ENCODE measurements at regions not wholly inside any gene's neighbourhood (a gene's known extent, or its start where the extent isn't known, plus 50 kb on each side); places are given as distances from the start of the nearest gene placed in this dataset.
A peak's percentile ranks its signal among the peaks of the same experiment; 100 is the strongest.
"Not testable (repeated sequence)": the region's sequence is repeated elsewhere in the genome, so short reads cannot be mapped to it uniquely, and the experiment has no call there.

DNA sequence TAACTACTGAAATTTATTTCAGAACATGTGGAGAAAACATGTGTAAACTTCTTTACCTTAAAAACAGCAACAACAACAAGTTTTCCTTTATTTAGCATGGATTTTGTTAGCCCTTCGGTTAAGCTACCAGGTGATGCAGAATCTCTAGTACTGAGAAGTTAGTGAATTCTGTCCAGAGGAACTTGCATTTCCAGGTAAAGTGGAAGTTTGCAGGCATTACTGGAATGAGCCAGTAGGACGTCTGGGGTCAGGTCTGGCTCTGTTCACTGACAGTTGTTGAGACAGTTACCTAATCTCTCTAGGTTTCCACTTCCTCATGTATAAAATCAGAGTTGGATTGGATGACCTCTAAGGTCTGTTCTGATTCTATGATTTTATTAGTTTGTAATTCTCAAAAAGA, 244.3 kb downstream of the OLFM4 start:
- H3K4me3 ChIP-seq (ENCODE audit: low read depth, low read length) = no peak overlapping the region
- no peak overlapping the region for H3K27ac ChIP-seq (ENCODE audit: low read depth, low read length)
- H3K9ac ChIP-seq (ENCODE audit: low read length) = no peak overlapping the region
- H3K27me3 ChIP-seq (ENCODE audit: control insufficient read depth, insufficient read depth, low read length) = peaks cover 67% of the 10 kb centered on the region; the same call in 1 of the 2 replicates
- H3K9me3 ChIP-seq (ENCODE audit: control insufficient read depth, insufficient read depth, low read depth, low read length) = no peaks in the 10 kb centered on the region
- peaks cover 17% of the 10 kb centered on the region; the same call in 1 of the 2 replicates for H3K4me1 ChIP-seq (ENCODE audit: control insufficient read depth, insufficient read depth, low read length)
- H3K36me3 ChIP-seq (ENCODE audit: control insufficient read depth, insufficient read depth, low read length) = no peaks in the 10 kb centered on the region

DNA sequence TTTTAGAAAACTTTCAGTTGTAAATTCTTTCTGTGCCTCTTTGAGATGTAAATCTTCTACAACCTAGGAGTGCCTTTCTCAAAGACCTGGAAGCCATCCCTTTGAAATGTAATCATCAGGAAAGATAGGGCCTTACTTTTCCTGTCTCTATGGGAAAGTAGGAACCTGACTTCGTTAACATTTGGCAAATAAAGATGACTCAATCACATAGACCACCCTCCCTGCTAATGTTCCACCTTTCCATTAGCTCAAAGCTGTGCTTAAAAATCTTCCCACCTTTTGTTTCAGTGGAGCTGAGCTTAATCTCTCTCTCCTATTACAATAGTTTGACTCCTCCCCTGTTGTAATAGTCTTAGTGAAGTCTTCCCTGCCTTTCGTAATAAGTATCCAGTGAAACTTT, 247.7 kb downstream of the OLFM4 start:
- peak overlapping the region; percentile 1 for H3K9ac ChIP-seq (ENCODE audit: low read length)

GRCh38 chr13:53281677-53282076, 253.1 kb downstream of the OLFM4 start:
- peaks cover 5% of the 10 kb centered on the region; the same call in 1 of the 2 replicates for H3K4me1 ChIP-seq (ENCODE audit: control insufficient read depth, insufficient read depth, low read length)
- H3K4me3 ChIP-seq (ENCODE audit: low read depth, low read length) = no peak overlapping the region
- no peaks in the 10 kb centered on the region for H3K36me3 ChIP-seq (ENCODE audit: control insufficient read depth, insufficient read depth, low read length)
- peaks cover 83% of the 10 kb centered on the region for H3K27me3 ChIP-seq (ENCODE audit: control insufficient read depth, insufficient read depth, low read length)
- H3K9ac ChIP-seq (ENCODE audit: low read length) = no peak overlapping the region
- H3K9me3 ChIP-seq (ENCODE audit: control insufficient read depth, insufficient read depth, low read depth, low read length) = no peaks in the 10 kb centered on the region
- no peak overlapping the region for H3K27ac ChIP-seq (ENCODE audit: low read depth, low read length)

More for the DNA sequence above, 247.7 kb downstream of the OLFM4 start:
- H3K4me3 ChIP-seq (ENCODE audit: low read depth, low read length) = peak overlapping the region; percentile 16; the same call in 1 of the 2 replicates
- H3K9me3 ChIP-seq (ENCODE audit: control insufficient read depth, insufficient read depth, low read depth, low read length) = no peaks in the 10 kb centered on the region
- peaks cover 17% of the 10 kb centered on the region; the same call in 1 of the 2 replicates for H3K4me1 ChIP-seq (ENCODE audit: control insufficient read depth, insufficient read depth, low read length)
- H3K27me3 ChIP-seq (ENCODE audit: control insufficient read depth, insufficient read depth, low read length) = peaks cover 86% of the 10 kb centered on the region
- peak overlapping the region; percentile 1; the same call in 1 of the 2 replicates for H3K27ac ChIP-seq (ENCODE audit: low read depth, low read length)
- no peaks in the 10 kb centered on the region for H3K36me3 ChIP-seq (ENCODE audit: control insufficient read depth, insufficient read depth, low read length)

DNA sequence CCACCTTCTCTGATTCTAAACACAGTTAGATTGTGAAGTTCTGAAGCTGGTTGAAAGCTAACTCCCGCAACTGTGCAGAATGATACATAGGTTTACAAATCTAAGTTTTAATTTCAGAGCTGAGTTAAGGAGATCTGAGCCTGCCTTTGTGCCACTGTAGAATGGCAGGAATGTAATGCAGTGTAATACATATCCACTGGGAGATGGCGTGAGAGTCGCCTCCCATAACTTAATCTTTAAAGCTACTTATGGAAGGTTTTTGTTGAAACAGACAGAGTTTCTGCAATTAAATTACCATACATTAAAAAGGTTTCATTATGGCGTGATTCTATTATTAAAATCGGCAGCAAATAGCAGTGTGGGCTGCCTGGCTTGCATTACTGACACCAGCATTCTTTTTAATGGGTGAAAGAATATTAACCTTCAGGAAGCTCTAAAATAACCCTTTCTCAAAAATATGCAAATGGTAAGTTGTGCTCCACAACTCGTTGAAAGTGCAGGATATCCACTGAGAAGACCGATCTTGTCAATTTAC, 257.4 kb downstream of the OLFM4 start:
- no peaks in the 10 kb centered on the region for H3K36me3 ChIP-seq (ENCODE audit: control insufficient read depth, insufficient read depth, low read length)
- H3K27me3 ChIP-seq (ENCODE audit: control insufficient read depth, insufficient read depth, low read length) = peaks cover 40% of the 10 kb centered on the region
- no peaks in the 10 kb centered on the region for H3K4me1 ChIP-seq (ENCODE audit: control insufficient read depth, insufficient read depth, low read length)
- H3K27ac ChIP-seq (ENCODE audit: low read depth, low read length) = no peak overlapping the region
- H3K9ac ChIP-seq (ENCODE audit: low read length) = no peak overlapping the region
- H3K9me3 ChIP-seq (ENCODE audit: control insufficient read depth, insufficient read depth, low read depth, low read length) = no peaks in the 10 kb centered on the region
- H3K4me3 ChIP-seq (ENCODE audit: low read depth, low read length) = no peak overlapping the region

DNA sequence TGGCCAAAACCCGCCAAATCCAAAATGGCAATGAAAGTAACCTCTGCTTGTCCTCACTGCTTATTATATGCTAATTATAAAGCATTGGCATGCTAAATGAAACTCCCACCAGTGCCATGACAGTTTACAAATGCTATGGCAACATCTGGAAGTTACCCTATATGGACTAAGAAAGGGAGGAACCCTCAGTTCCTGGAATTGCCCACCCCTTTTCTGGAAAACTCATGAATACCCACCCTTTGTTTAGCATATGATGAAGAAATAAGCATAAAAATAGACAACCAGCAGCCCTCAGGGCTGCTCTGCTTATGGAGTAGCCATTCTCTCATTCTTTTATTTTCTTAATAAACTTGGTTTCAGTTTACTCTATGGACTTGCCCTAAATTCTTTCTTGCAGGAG, 269.8 kb downstream of the OLFM4 start:
- no peak overlapping the region for H3K4me3 ChIP-seq (ENCODE audit: low read depth, low read length)
- H3K4me1 ChIP-seq (ENCODE audit: control insufficient read depth, insufficient read depth, low read length) = peaks cover 19% of the 10 kb centered on the region
- H3K36me3 ChIP-seq (ENCODE audit: control insufficient read depth, insufficient read depth, low read length) = no peaks in the 10 kb centered on the region
- no peak overlapping the region for H3K27ac ChIP-seq (ENCODE audit: low read depth, low read length)
- no peaks in the 10 kb centered on the region; the same call in 1 of the 2 replicates for H3K27me3 ChIP-seq (ENCODE audit: control insufficient read depth, insufficient read depth, low read length)
- no peak overlapping the region for H3K9ac ChIP-seq (ENCODE audit: low read length)
- no peaks in the 10 kb centered on the region for H3K9me3 ChIP-seq (ENCODE audit: control insufficient read depth, insufficient read depth, low read depth, low read length)

DNA sequence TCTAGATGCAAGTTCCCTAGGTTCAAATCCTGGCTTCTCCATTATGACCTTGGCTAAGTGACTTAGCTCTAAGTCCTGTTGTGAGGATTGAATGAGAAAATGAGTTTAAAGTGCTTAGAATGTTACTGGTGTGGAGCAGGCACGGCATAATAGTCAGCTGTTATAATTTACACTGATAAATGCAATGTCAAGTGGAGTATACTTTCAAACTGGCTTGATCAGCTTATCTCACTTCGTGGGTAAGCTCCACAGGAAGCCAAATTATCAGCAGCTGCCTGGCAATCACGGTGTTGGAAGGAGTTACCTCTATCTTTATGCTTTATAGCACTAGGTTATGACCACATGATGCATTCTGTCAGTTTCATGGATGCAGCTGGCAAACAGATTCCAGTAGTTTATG, 272.8 kb downstream of the OLFM4 start:
- Histone ChIP-seq H3K9me3 (ENCODE audit: control insufficient read depth, insufficient read depth, low read depth, low read length) (no peaks in the 10 kb centered on the region), H3K27ac (ENCODE audit: low read depth, low read length) (no peak overlapping the region), H3K36me3 (ENCODE audit: control insufficient read depth, insufficient read depth, low read length) (no peaks in the 10 kb centered on the region), H3K4me1 (ENCODE audit: control insufficient read depth, insufficient read depth, low read length) (no peaks in the 10 kb centered on the region; the same call in 1 of the 2 replicates), H3K9ac (ENCODE audit: low read length) (no peak overlapping the region), H3K4me3 (ENCODE audit: low read depth, low read length) (no peak overlapping the region), H3K27me3 (ENCODE audit: control insufficient read depth, insufficient read depth, low read length) (no peaks in the 10 kb centered on the region)

DNA sequence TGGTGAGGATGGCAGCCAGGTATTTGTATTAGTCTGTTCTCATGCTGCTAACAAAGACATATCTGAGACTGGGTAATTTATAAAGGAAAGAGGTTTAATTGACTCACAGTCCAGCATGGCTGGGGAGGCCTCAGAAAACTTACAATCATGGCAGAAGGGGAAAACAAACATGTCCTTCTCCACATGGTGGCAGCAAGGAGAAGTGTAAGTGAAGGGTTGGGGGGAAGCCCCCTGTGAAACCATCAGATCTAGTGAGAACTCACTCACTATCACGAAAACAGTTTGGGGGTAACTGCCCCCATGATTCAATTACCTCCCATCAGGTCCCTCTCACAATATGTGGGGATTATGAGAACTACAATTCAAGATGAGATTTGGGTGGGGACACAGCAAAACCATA, 276.8 kb downstream of the OLFM4 start:
- not testable (repeated sequence) for H3K27ac ChIP-seq (ENCODE audit: low read depth, low read length); H3K36me3 ChIP-seq (ENCODE audit: control insufficient read depth, insufficient read depth, low read length); H3K27me3 ChIP-seq (ENCODE audit: control insufficient read depth, insufficient read depth, low read length); H3K9me3 ChIP-seq (ENCODE audit: control insufficient read depth, insufficient read depth, low read depth, low read length); H3K9ac ChIP-seq (ENCODE audit: low read length); H3K4me1 ChIP-seq (ENCODE audit: control insufficient read depth, insufficient read depth, low read length); H3K4me3 ChIP-seq (ENCODE audit: low read depth, low read length)

- Histone ChIP-seq H3K9me3 (ENCODE audit: control insufficient read depth, insufficient read depth, low read depth, low read length) (no peaks in the 10 kb centered on the region), H3K27me3 (ENCODE audit: control insufficient read depth, insufficient read depth, low read length) (peaks cover 3% of the 10 kb centered on the region; the same call in 1 of the 2 replicates), H3K4me3 (ENCODE audit: low read depth, low read length) (no peak overlapping the region), H3K27ac (ENCODE audit: low read depth, low read length) (no peak overlapping the region), H3K4me1 (ENCODE audit: control insufficient read depth, insufficient read depth, low read length) (peaks cover 20% of the 10 kb centered on the region), H3K9ac (ENCODE audit: low read length) (no peak overlapping the region), H3K36me3 (ENCODE audit: control insufficient read depth, insufficient read depth, low read length) (no peaks in the 10 kb centered on the region)
Measured at GRCh38 chr13:53310786-53311185, 282.2 kb downstream of the OLFM4 start.

GRCh38 chr13:53311561-53311960, 282.9 kb downstream of the OLFM4 start:
- Histone ChIP-seq H3K9ac (ENCODE audit: low read length) (no peak overlapping the region), H3K4me3 (ENCODE audit: low read depth, low read length) (no peak overlapping the region), H3K36me3 (ENCODE audit: control insufficient read depth, insufficient read depth, low read length) (no peaks in the 10 kb centered on the region), H3K4me1 (ENCODE audit: control insufficient read depth, insufficient read depth, low read length) (peaks cover 20% of the 10 kb centered on the region), H3K27me3 (ENCODE audit: control insufficient read depth, insufficient read depth, low read length) (peaks cover 3% of the 10 kb centered on the region; the same call in 1 of the 2 replicates), H3K9me3 (ENCODE audit: control insufficient read depth, insufficient read depth, low read depth, low read length) (no peaks in the 10 kb centered on the region), H3K27ac (ENCODE audit: low read depth, low read length) (no peak overlapping the region)

DNA sequence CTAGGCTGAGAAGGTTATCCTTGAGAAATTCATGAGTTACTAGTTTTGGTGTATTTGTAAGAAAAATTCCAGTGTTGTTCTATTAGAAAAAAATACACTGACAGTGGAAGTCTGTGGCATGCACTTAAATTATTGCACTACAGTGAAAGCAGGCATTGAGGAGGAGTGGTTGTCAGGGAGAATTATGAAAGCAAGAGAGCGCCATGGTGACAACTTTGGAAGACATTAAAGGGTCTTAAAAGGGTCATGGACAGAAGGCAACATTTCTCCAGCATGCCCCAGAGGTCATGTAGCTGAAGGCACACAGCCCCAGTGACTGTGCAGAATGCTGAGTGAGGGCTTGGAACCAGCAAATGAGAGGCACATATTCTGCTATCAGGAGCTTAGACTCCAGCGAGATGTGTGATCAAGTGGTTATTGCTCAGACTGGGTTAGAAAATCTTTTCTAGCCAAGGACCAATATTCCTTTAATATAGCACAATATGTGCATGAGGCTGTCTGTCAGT, 292.7 kb downstream of the OLFM4 start:
- Histone ChIP-seq H3K36me3 (ENCODE audit: control insufficient read depth, insufficient read depth, low read length) (no peaks in the 10 kb centered on the region), H3K27ac (ENCODE audit: low read depth, low read length) (no peak overlapping the region), H3K9me3 (ENCODE audit: control insufficient read depth, insufficient read depth, low read depth, low read length) (no peaks in the 10 kb centered on the region), H3K4me3 (ENCODE audit: low read depth, low read length) (no peak overlapping the region), H3K9ac (ENCODE audit: low read length) (no peak overlapping the region), H3K4me1 (ENCODE audit: control insufficient read depth, insufficient read depth, low read length) (no peaks in the 10 kb centered on the region), H3K27me3 (ENCODE audit: control insufficient read depth, insufficient read depth, low read length) (no peaks in the 10 kb centered on the region)

DNA sequence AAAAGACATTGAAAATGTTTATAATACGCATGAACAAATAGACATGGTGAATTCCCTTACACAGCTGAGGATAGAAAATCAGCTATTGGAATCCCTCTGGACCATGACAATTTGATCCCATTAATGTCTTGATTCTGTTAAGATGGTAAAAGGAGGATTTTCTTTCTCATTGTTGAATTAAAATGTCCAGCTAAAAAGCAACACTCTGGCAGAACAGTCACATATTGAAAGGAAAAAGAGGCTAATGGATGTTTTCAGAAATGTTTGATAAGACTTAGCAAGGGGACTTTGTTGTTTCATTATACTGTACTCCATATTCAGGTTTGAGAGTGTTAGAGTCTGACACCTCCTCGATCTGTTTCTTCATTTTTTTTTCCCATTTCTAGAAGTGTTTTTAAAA, 296.0 kb downstream of the OLFM4 start:
- no peak overlapping the region for H3K4me3 ChIP-seq (ENCODE audit: low read depth, low read length)
- H3K4me1 ChIP-seq (ENCODE audit: control insufficient read depth, insufficient read depth, low read length) = no peaks in the 10 kb centered on the region
- no peaks in the 10 kb centered on the region for H3K9me3 ChIP-seq (ENCODE audit: control insufficient read depth, insufficient read depth, low read depth, low read length)

More for the DNA sequence above, 296.0 kb downstream of the OLFM4 start:
- Histone ChIP-seq H3K27ac (ENCODE audit: low read depth, low read length) (no peak overlapping the region), H3K27me3 (ENCODE audit: control insufficient read depth, insufficient read depth, low read length) (no peaks in the 10 kb centered on the region), H3K9ac (ENCODE audit: low read length) (no peak overlapping the region), H3K36me3 (ENCODE audit: control insufficient read depth, insufficient read depth, low read length) (no peaks in the 10 kb centered on the region)

Data from HUES6 (cell line).